Right hindlimb (tissue), 1 donor: ENCODE measurements at regions not wholly inside any gene's neighbourhood (a gene's known extent, or its start where the extent isn't known, plus 50 kb on each side); places are given as distances from the start of the nearest gene placed in this dataset.
"Not testable (repeated sequence)": the region's sequence is repeated elsewhere in the genome, so short reads cannot be mapped to it uniquely, and the experiment has no call there.

ENCODE experiments used
- DNase-seq: peaks from one replicate; pipeline ENCODE4 v3.0.0-alpha.2; 2018

- DNase-seq, result not testable (repeated sequence)
Observed at GRCh38 chr20:29566901-29567635, 1690.4 kb upstream of the DEFB115 start.

DNA sequence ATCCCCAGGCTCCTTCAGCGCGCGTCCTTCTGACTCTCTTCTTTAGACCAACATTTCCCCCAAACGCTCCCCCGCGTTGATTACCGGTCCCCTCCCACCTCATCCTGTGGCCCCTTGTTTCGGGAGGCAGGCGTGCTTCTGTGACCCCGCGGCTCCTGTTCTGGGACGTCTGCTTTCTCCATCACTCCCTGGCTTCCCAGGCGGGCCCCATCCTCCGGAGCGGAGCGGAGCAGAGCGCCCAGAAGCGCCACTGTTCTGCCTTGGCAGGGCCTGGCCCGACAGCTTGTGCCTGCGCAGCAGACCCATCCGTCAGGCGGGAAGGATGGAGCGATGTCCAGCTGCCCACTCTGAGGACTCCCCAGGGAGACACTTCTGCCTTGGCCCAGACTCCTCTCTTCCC, 1689.8 kb upstream of the DEFB115 start:
- DNase-seq, result not testable (repeated sequence)

DNA sequence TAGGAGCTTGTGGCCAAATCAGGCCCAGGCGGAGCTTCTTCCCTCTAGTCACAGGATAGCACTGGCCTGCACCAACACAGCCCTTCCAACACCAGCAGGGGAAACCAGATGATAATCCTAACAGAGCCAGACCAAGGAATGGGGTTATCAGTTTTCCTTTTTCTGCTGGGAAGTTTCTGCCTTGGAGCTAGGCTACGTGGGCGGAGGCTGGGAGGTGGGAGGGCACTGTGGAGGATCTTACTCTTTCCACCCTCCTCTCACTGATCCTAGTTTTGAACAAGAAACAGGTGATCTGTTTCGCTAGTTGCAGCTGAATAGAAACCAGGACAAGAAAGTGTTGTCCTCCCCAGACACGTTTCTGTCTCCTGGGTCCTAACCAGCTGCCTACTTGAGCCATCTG, 1687.3 kb upstream of the DEFB115 start:
- DNase-seq, result not testable (repeated sequence)

GRCh38 chr20:29589530-29589929, 1667.9 kb upstream of the DEFB115 start:
- not testable (repeated sequence) for DNase-seq

DNA sequence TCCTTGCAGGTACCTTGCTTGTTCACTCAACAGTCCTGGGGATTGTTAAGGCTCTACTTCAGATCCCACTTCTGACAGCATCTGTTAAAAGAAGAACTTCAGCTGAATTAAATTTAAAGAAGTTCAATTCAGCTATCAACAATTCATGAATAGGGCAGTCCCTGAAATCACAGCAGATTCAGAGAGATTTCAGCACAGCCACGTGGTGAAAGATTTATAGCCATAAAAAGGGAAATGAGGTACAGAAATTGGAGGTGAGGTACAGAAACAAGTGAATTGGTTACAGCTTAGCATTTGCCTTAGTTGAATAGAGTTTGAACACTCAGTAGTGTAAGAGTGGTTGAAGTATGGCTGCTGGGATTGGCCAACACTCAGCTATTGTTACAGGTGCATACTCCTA, 1653.3 kb upstream of the DEFB115 start:
- DNase-seq, result not testable (repeated sequence)

DNA sequence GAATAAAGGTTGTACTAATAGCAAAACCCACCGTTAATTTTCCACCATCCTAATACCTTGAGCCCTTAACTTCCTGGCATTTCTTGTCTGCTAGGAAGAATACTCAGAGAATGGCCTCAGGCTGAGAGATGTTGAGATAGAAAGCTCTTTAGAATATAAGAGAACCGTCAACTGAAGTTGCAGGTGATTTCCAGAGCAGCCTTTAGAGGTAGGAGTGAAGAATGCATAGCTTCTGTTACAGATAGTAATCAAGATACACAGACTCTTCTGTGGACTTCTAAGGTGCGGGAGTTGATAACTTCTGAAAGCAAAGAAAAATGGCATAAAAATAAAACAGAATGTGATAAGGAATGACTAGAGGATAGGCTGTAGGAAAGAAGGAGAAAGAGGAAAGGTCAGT, 1651.3 kb upstream of the DEFB115 start:
- DNase-seq, result not testable (repeated sequence)

DNA sequence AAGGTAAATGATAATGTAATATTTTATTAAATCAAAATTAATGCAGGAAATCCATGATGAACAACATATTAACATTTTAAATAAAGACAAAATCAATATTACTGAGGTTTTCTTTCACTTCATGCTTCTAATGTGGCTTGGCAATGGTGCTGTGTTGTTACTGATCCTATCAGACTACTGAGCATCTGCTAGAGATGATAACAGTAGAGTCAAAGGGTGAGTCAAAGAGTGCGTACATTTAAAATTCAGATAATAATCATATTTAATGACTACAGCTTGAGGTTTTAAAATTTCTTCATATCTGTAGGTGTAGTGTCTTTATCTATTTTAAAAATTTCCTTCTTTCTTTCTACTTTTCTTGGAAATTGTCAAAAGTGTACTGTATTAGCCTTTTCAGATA, 1628.1 kb upstream of the DEFB115 start:
- DNase-seq, result not testable (repeated sequence)
